Naive B cell (primary cell): ENCODE measurements at regions not wholly inside any gene's neighbourhood (a gene's known extent, or its start where the extent isn't known, plus 50 kb on each side); places are given as distances from the start of the nearest gene placed in this dataset.
A peak's percentile ranks its signal among the peaks of the same experiment; 100 is the strongest.

Experiments used
- ATAC-seq, 2 donors: fragments of 150-1000 bp; cut with Tn5 transposase; 2 replicates each; pipeline ENCODE4 v1.10.0; 2021; ENCODE audit warnings: low read depth in 2 of 2, mild to moderate bottlenecking in 2 of 2, moderate library complexity in 2 of 2
- DNase-seq: peaks from one replicate; pipeline ENCODE4 v3.0.0; 2022
- H3K27ac Mint-ChIP-seq, 6 donors: one replicate each; pipeline ENCODE4 v1.8.0; 2020 to 2022; ENCODE audit warnings: mild to moderate bottlenecking in 6 of 6, mixed read lengths in 6 of 6, moderate library complexity in 5 of 6, inconsistent platforms in 2 of 6
- H3K27me3 Mint-ChIP-seq, 3 donors: one replicate each; pipeline ENCODE4 v1.8.0; 2021 to 2022; ENCODE audit warnings: mixed read lengths in 3 of 3, mild to moderate bottlenecking in 1 of 3
- H3K36me3 Mint-ChIP-seq, 2 donors: one replicate each; pipeline ENCODE4 v1.8.0; 2020 to 2022; ENCODE audit warnings: mixed read lengths in 2 of 2, inconsistent platforms in 1 of 2, mild to moderate bottlenecking in 1 of 2
- H3K4me1 Mint-ChIP-seq, 3 donors: one replicate each; pipeline ENCODE4 v1.8.0; 2020 to 2022; ENCODE audit warnings: mixed read lengths in 3 of 3, inconsistent platforms in 1 of 3, mild to moderate bottlenecking in 1 of 3, moderate library complexity in 1 of 3
- H3K4me3 Mint-ChIP-seq, 8 donors: one replicate each; pipeline ENCODE4 v1.8.0; 2020 to 2022; ENCODE audit warnings: mild to moderate bottlenecking in 8 of 8, mixed read lengths in 8 of 8, moderate library complexity in 8 of 8, inconsistent platforms in 2 of 8
- H3K9me3 Mint-ChIP-seq, 7 donors: one replicate each; pipeline ENCODE4 v1.8.0; 2020 to 2022; ENCODE audit warnings: mixed read lengths in 7 of 7, mild to moderate bottlenecking in 5 of 7, inconsistent platforms in 2 of 7, moderate library complexity in 1 of 7

- ATAC-seq (no peak), DNase-seq (no peak)
- H3K4me1 Mint-ChIP-seq = no peaks in the 10 kb centered on the region
- no peaks in the 10 kb centered on the region for H3K36me3 Mint-ChIP-seq
- H3K27me3 Mint-ChIP-seq = no peaks in the 10 kb centered on the region
- H3K4me3 Mint-ChIP-seq = no peak overlapping the region
- H3K9me3 Mint-ChIP-seq = peaks cover 0 to 5% (median 0%) of the 10 kb centered on the region in 7 donors
- peak overlapping the region in 1 of 6 donors; percentile 39 for H3K27ac Mint-ChIP-seq
Observed at GRCh38 chr4:130563889-130564418, 1468.0 kb downstream of the C4orf33 start.

- Mint-ChIP-seq H3K27me3 (no peaks in the 10 kb centered on the region), H3K4me1 (no peaks in the 10 kb centered on the region), H3K27ac (no peak overlapping the region), H3K9me3 (peaks cover 0 to 8% (median 0%) of the 10 kb centered on the region in 7 donors), H3K36me3 (no peaks in the 10 kb centered on the region), H3K4me3 (no peak overlapping the region)
- no peak for ATAC-seq
- no peak for DNase-seq
Observed at GRCh38 chr4:130568746-130569145, 1472.8 kb downstream of the C4orf33 start.

GRCh38 chr4:130573742-130574141, 1477.8 kb downstream of the C4orf33 start:
- H3K9me3 Mint-ChIP-seq = peaks cover 0 to 13% (median 2%) of the 10 kb centered on the region in 7 donors
- H3K27me3 Mint-ChIP-seq = no peaks in the 10 kb centered on the region
- DNase-seq (no peak), ATAC-seq (no peak)
- no peak overlapping the region for H3K4me3 Mint-ChIP-seq
- no peaks in the 10 kb centered on the region for H3K4me1 Mint-ChIP-seq
- H3K27ac Mint-ChIP-seq = no peak overlapping the region
- H3K36me3 Mint-ChIP-seq = no peaks in the 10 kb centered on the region

GRCh38 chr4:130574215-130574614, 1478.3 kb downstream of the C4orf33 start:
- ATAC-seq = no peak
- Mint-ChIP-seq H3K4me3 (no peak overlapping the region), H3K9me3 (peaks cover 0 to 13% (median 2%) of the 10 kb centered on the region in 7 donors), H3K4me1 (no peaks in the 10 kb centered on the region), H3K27ac (no peak overlapping the region), H3K27me3 (no peaks in the 10 kb centered on the region), H3K36me3 (no peaks in the 10 kb centered on the region)
- no peak for DNase-seq

GRCh38 chr4:130576218-130576617, 1480.3 kb downstream of the C4orf33 start:
- Mint-ChIP-seq H3K27ac (no peak overlapping the region), H3K4me1 (no peaks in the 10 kb centered on the region), H3K36me3 (no peaks in the 10 kb centered on the region), H3K9me3 (peaks cover 0 to 13% (median 2%) of the 10 kb centered on the region in 7 donors), H3K27me3 (no peaks in the 10 kb centered on the region), H3K4me3 (no peak overlapping the region)
- ATAC-seq = no peak
- no peak for DNase-seq

- DNase-seq = no peak
- H3K9me3 Mint-ChIP-seq = peaks cover 0 to 8% (median 2%) of the 10 kb centered on the region in 7 donors
- no peak overlapping the region for H3K27ac Mint-ChIP-seq
- no peaks in the 10 kb centered on the region for H3K36me3 Mint-ChIP-seq
- ATAC-seq = no peak
- no peak overlapping the region for H3K4me3 Mint-ChIP-seq
- H3K27me3 Mint-ChIP-seq = no peaks in the 10 kb centered on the region
- no peaks in the 10 kb centered on the region for H3K4me1 Mint-ChIP-seq
Observed at GRCh38 chr4:130591091-130591490, 1495.1 kb downstream of the C4orf33 start.

- no peak overlapping the region for H3K4me3 Mint-ChIP-seq
- H3K9me3 Mint-ChIP-seq = peaks cover 0 to 6% (median 2%) of the 10 kb centered on the region in 7 donors
- no peaks in the 10 kb centered on the region for H3K27me3 Mint-ChIP-seq
- no peak for DNase-seq
- H3K36me3 Mint-ChIP-seq = no peaks in the 10 kb centered on the region
- no peak overlapping the region for H3K27ac Mint-ChIP-seq
- no peak for ATAC-seq
- H3K4me1 Mint-ChIP-seq = no peaks in the 10 kb centered on the region
Observed at GRCh38 chr4:130600706-130601105, 1504.8 kb downstream of the C4orf33 start.

GRCh38 chr4:130603043-130603442, 1507.1 kb downstream of the C4orf33 start:
- DNase-seq = no peak
- Mint-ChIP-seq H3K4me1 (no peaks in the 10 kb centered on the region), H3K27ac (no peak overlapping the region), H3K9me3 (peaks cover 0 to 5% (median 0%) of the 10 kb centered on the region in 7 donors), H3K36me3 (no peaks in the 10 kb centered on the region), H3K27me3 (no peaks in the 10 kb centered on the region), H3K4me3 (no peak overlapping the region)
- ATAC-seq = no peak

- H3K4me3 Mint-ChIP-seq = no peak overlapping the region
- H3K4me1 Mint-ChIP-seq = no peaks in the 10 kb centered on the region
- no peak for ATAC-seq
- DNase-seq = no peak
- no peak overlapping the region for H3K27ac Mint-ChIP-seq
- no peaks in the 10 kb centered on the region for H3K9me3 Mint-ChIP-seq
- no peaks in the 10 kb centered on the region for H3K27me3 Mint-ChIP-seq
- no peaks in the 10 kb centered on the region for H3K36me3 Mint-ChIP-seq
Observed at GRCh38 chr4:130608121-130608520, 1512.2 kb downstream of the C4orf33 start.

GRCh38 chr4:130628531-130628930, 1532.6 kb downstream of the C4orf33 start:
- Mint-ChIP-seq H3K4me3 (no peak overlapping the region), H3K27ac (no peak overlapping the region), H3K36me3 (no peaks in the 10 kb centered on the region), H3K9me3 (peaks cover 0 to 5% (median 0%) of the 10 kb centered on the region in 7 donors), H3K27me3 (no peaks in the 10 kb centered on the region), H3K4me1 (no peaks in the 10 kb centered on the region)
- ATAC-seq (no peak), DNase-seq (no peak)

GRCh38 chr4:130632731-130633604, 1537.0 kb downstream of the C4orf33 start:
- peaks cover 0 to 12% (median 2%) of the 10 kb centered on the region in 7 donors for H3K9me3 Mint-ChIP-seq
- no peaks in the 10 kb centered on the region for H3K36me3 Mint-ChIP-seq
- no peaks in the 10 kb centered on the region for H3K4me1 Mint-ChIP-seq
- ATAC-seq (no peak), DNase-seq (no peak)
- H3K4me3 Mint-ChIP-seq = no peak overlapping the region
- no peak overlapping the region for H3K27ac Mint-ChIP-seq
- H3K27me3 Mint-ChIP-seq = no peaks in the 10 kb centered on the region

GRCh38 chr4:130636486-130636885, 1540.5 kb downstream of the C4orf33 start:
- peaks cover 0 to 12% (median 1%) of the 10 kb centered on the region in 7 donors for H3K9me3 Mint-ChIP-seq
- no peak overlapping the region for H3K27ac Mint-ChIP-seq
- no peaks in the 10 kb centered on the region for H3K27me3 Mint-ChIP-seq
- H3K4me3 Mint-ChIP-seq = no peak overlapping the region
- ATAC-seq (no peak), DNase-seq (no peak)
- H3K4me1 Mint-ChIP-seq = no peaks in the 10 kb centered on the region
- H3K36me3 Mint-ChIP-seq = no peaks in the 10 kb centered on the region

GRCh38 chr4:130640592-130640991, 1544.6 kb downstream of the C4orf33 start:
- no peak overlapping the region for H3K4me3 Mint-ChIP-seq
- peaks cover 0 to 10% (median 1%) of the 10 kb centered on the region in 7 donors for H3K9me3 Mint-ChIP-seq
- DNase-seq = no peak
- H3K4me1 Mint-ChIP-seq = no peaks in the 10 kb centered on the region
- H3K27me3 Mint-ChIP-seq = no peaks in the 10 kb centered on the region
- no peak for ATAC-seq
- H3K36me3 Mint-ChIP-seq = no peaks in the 10 kb centered on the region
- H3K27ac Mint-ChIP-seq = no peak overlapping the region

- Mint-ChIP-seq H3K36me3 (no peaks in the 10 kb centered on the region), H3K27me3 (no peaks in the 10 kb centered on the region), H3K9me3 (peaks cover 0 to 10% (median 6%) of the 10 kb centered on the region in 7 donors), H3K27ac (no peak overlapping the region), H3K4me1 (no peaks in the 10 kb centered on the region), H3K4me3 (no peak overlapping the region)
- DNase-seq (no peak), ATAC-seq (no peak)
Observed at GRCh38 chr4:130646886-130647285, 1550.9 kb downstream of the C4orf33 start.
